ENCODE measurements at regions not wholly inside any gene's neighbourhood (a gene's known extent, or its start where the extent isn't known, plus 50 kb on each side); places are given as distances from the start of the nearest gene placed in this dataset.

DNA sequence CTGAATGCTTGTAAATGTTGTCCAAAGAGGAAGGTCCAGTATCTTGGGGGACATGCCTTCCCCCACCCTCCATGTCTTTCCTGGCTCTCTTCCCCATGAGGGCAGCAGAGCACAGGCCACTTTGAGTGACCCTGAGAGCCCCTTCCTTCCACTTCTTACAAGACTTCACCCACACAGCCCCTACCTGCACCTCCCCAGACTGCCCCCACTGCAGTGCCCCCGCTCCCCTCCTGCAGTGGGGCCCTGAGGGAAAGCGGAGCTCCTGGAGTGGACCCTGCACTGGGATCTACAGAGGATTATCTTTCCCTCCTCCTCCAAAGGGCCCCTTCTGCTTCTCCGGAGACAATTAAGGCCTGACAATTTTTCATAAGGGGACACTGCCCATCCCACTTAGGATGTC is 326.8 kb downstream of the TCERG1L start:
- Histone ChIP-seq H3K27me3 (ENCODE audit: control insufficient read depth, insufficient read depth, low read length) (no peaks in the 10 kb centered on the region), H3K36me3 (ENCODE audit: control insufficient read depth, insufficient read depth, low read length) (no peaks in the 10 kb centered on the region), H3K4me3 (ENCODE audit: low read depth, low read length) (no peak overlapping the region)
- DNase-seq (ENCODE audit: low read depth): no peak
- TF ChIP-seq, protein P1, sequence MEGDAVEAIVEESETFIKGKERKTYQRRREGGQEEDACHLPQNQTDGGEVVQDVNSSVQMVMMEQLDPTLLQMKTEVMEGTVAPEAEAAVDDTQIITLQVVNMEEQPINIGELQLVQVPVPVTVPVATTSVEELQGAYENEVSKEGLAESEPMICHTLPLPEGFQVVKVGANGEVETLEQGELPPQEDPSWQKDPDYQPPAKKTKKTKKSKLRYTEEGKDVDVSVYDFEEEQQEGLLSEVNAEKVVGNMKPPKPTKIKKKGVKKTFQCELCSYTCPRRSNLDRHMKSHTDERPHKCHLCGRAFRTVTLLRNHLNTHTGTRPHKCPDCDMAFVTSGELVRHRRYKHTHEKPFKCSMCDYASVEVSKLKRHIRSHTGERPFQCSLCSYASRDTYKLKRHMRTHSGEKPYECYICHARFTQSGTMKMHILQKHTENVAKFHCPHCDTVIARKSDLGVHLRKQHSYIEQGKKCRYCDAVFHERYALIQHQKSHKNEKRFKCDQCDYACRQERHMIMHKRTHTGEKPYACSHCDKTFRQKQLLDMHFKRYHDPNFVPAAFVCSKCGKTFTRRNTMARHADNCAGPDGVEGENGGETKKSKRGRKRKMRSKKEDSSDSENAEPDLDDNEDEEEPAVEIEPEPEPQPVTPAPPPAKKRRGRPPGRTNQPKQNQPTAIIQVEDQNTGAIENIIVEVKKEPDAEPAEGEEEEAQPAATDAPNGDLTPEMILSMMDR (IDR thresholded peaks at IDR 0.05; ENCODE audit: insufficient read depth, low read length, severe bottlenecking): no peak
- no peak for FAIRE-seq

GRCh38 chr10:130985158-130985753 is 326.3 kb downstream of the TCERG1L start:
- no peaks in the 10 kb centered on the region for H3K36me3 ChIP-seq (ENCODE audit: control insufficient read depth, insufficient read depth, low read length)
- FAIRE-seq (no peak), DNase-seq (ENCODE audit: low read depth) (no peak)
- no peak overlapping the region for H3K4me3 ChIP-seq (ENCODE audit: low read depth, low read length)
- TF ChIP-seq, protein P1 (IDR thresholded peaks at IDR 0.05; ENCODE audit: insufficient read depth, low read length, severe bottlenecking): no peak
- no peaks in the 10 kb centered on the region for H3K27me3 ChIP-seq (ENCODE audit: control insufficient read depth, insufficient read depth, low read length)

DNA sequence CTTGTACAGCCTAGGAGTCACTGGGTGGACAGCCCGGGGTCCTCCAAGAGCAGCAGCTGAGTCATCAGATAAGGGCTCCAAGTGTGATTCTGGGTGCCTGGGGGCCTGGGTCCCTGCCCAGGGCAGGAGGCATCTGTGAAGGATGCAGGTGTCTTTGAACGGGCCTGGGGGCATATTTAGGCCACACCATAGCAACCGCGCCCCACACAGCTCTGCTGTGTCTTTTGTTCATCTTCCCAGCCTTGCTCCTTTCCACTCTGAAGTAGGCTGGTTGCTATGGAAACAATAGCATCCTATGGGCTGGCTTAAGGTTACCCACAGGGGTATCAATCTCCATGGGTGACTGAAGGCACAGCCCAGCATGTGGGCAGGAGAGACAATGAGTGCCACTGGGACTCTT is 324.7 kb downstream of the TCERG1L start:
- DNase-seq (ENCODE audit: low read depth): no peak
- TF ChIP-seq, protein P1 (IDR thresholded peaks at IDR 0.05; ENCODE audit: insufficient read depth, low read length, severe bottlenecking): no peak
- H3K36me3 ChIP-seq (ENCODE audit: control insufficient read depth, insufficient read depth, low read length): no peaks in the 10 kb centered on the region
- H3K27me3 ChIP-seq (ENCODE audit: control insufficient read depth, insufficient read depth, low read length): no peaks in the 10 kb centered on the region
- no peak for FAIRE-seq
- no peak overlapping the region for H3K4me3 ChIP-seq (ENCODE audit: low read depth, low read length)

DNA sequence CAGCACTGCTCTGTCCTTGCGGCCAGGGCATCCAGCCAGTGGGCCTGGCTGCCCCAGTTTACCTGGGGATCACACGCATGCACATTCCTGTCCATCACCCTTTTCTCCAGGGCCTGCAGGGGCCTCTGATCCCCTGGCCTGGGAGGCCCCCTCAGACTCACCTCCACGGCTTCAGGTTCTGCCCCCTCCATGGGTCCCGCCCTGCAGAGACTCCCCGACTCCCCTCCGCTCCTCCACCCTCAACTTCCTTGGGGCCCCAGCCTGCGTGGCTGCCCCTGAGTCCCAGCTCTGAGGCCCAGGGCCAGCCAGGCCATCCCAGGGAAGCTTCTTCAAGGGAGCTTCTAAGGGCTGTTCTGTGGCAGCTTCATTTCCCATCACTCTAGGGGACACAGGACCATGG is 324.1 kb downstream of the TCERG1L start:
- DNase-seq (ENCODE audit: low read depth): no peak
- FAIRE-seq: no peak
- no peaks in the 10 kb centered on the region for H3K36me3 ChIP-seq (ENCODE audit: control insufficient read depth, insufficient read depth, low read length)
- H3K27me3 ChIP-seq (ENCODE audit: control insufficient read depth, insufficient read depth, low read length): no peaks in the 10 kb centered on the region
- TF ChIP-seq, protein P1 (IDR thresholded peaks at IDR 0.05; ENCODE audit: insufficient read depth, low read length, severe bottlenecking): no peak
- no peak overlapping the region for H3K4me3 ChIP-seq (ENCODE audit: low read depth, low read length)

DNA sequence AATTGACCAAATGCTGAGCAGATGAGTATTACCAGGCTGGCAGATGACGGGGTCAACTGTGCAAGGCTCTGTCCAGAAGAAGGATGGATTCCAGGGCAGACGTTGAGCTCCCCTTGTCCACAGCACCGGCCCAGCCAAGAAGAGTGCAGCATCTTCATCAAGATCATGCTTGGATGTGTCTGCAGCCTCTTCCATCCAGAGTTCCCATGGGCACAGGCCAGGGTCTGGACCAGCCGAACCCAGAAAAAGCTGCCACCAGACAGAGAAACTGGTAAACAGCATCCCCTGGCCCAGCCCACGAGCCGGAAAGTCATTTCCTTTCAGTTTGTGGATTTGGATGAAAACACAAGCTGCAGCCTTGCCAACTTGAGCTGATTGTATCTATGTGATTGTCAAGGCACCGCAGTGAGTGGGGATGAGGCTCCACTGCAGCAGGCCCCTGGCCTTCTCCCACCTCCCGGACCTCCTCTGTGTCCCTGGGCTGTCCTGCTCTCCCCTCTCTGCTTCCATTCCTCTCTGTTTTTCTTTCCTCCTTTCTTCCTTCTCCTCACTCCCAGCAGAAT is 321.8 kb downstream of the TCERG1L start:
- Histone ChIP-seq H3K4me3 (ENCODE audit: low read depth, low read length) (no peak overlapping the region), H3K36me3 (ENCODE audit: control insufficient read depth, insufficient read depth, low read length) (no peaks in the 10 kb centered on the region), H3K27me3 (ENCODE audit: control insufficient read depth, insufficient read depth, low read length) (no peaks in the 10 kb centered on the region)
- DNase-seq (ENCODE audit: low read depth) (no peak), FAIRE-seq (no peak)
- TF ChIP-seq, protein P1 (IDR thresholded peaks at IDR 0.05; ENCODE audit: insufficient read depth, low read length, severe bottlenecking): no peak

DNA sequence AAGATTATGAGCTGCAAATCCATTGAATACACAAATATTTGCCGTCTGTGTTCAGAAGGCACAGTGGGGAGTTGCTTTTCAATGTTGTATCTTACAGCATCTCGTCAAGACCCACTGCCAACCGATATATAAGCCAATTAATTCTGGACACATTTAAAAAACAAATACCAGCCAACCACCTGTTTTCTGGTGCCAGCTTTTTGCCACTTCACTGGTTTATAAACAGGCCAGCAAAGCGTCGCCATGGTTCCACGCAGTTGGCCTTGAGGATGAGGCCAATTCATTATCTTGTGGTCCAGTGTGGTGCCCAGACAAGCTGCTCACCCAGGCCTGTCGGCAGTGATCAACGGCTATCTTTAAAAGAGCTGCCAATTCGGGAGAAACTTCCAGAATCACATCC is 321.0 kb downstream of the TCERG1L start:
- H3K27me3 ChIP-seq (ENCODE audit: control insufficient read depth, insufficient read depth, low read length): no peaks in the 10 kb centered on the region
- TF ChIP-seq, protein P1 (IDR thresholded peaks at IDR 0.05; ENCODE audit: insufficient read depth, low read length, severe bottlenecking): no peak
- FAIRE-seq: no peak
- no peak for DNase-seq (ENCODE audit: low read depth)
- no peak overlapping the region for H3K4me3 ChIP-seq (ENCODE audit: low read depth, low read length)
- H3K36me3 ChIP-seq (ENCODE audit: control insufficient read depth, insufficient read depth, low read length): no peaks in the 10 kb centered on the region

Measured in bronchial epithelial cell (primary cell).